ENCODE measurements at regions not wholly inside any gene's neighbourhood (a gene's known extent, or its start where the extent isn't known, plus 50 kb on each side); places are given as distances from the start of the nearest gene placed in this dataset.

GRCh38 chr9:16102154-16102553 is 549.3 kb downstream of the CCDC171 start:
- Histone ChIP-seq H3K36me3 (no peaks in the 10 kb centered on the region), H3K9me3 (no peaks in the 10 kb centered on the region), H3K27ac (peak overlapping the region in 1 of 2 donors; percentile 53), H3K4me1 (ENCODE audit: insufficient read depth) (peaks cover 29% of the 10 kb centered on the region), H3K27me3 (no peaks in the 10 kb centered on the region), H3K4me3 (no peak overlapping the region)
- DNase-seq: no peak
- intact Hi-C loops (cut with DNase I): no loop called here
- WGBS, 3 donors: 63 to 67% (median 66%) methylated on average over 9 of the region's 9 CpGs
- TF ChIP-seq CTCF (IDR thresholded peaks at IDR 0.05) (no peak), EP300 (IDR thresholded peaks at IDR 0.05) (no peak), POLR2A (IDR thresholded peaks at IDR 0.05) (no peak)

GRCh38 chr9:16103620-16104397 is 551.0 kb downstream of the CCDC171 start:
- no peaks in the 10 kb centered on the region for H3K36me3 ChIP-seq
- no peaks in the 10 kb centered on the region for H3K9me3 ChIP-seq
- H3K27ac ChIP-seq: peak overlapping the region; percentile 55 to 81
- peak; percentile 89 to 96 (median 91) for DNase-seq
- WGBS, 3 donors: 8 to 12% (median 11%) methylated on average over 14 of the region's 14 CpGs
- TF ChIP-seq EP300 (IDR thresholded peaks at IDR 0.05) (peak; percentile 93), CTCF (IDR thresholded peaks at IDR 0.05) (no peak)
- no peaks in the 10 kb centered on the region for H3K27me3 ChIP-seq
- no peak overlapping the region for H3K4me3 ChIP-seq
- H3K4me1 ChIP-seq (ENCODE audit: insufficient read depth): peaks cover 29% of the 10 kb centered on the region
- intact Hi-C loops (cut with DNase I): no loop called here

- DNase-seq: no peak
- Histone ChIP-seq H3K27ac (peak overlapping the region in 1 of 2 donors; percentile 53), H3K4me1 (ENCODE audit: insufficient read depth) (peaks cover 29% of the 10 kb centered on the region), H3K9me3 (no peaks in the 10 kb centered on the region), H3K36me3 (no peaks in the 10 kb centered on the region), H3K27me3 (no peaks in the 10 kb centered on the region), H3K4me3 (no peak overlapping the region)
- intact Hi-C loops (cut with DNase I): loop anchor here in 1 of 4 donors (1.0 kb wide), 1 partner anchor 9 kb away; no protein-coding TSS in a partner anchor
- TF ChIP-seq EP300 (IDR thresholded peaks at IDR 0.05): no peak
- TF ChIP-seq POLR2A (IDR thresholded peaks at IDR 0.05): no peak
- no peak for TF ChIP-seq CTCF (IDR thresholded peaks at IDR 0.05)
- 42 to 56% (median 48%) methylated on average over 9 of the region's 9 CpGs for WGBS, 3 donors
Observed at GRCh38 chr9:16105168-16106020, 552.6 kb downstream of the CCDC171 start.

- 56 to 66% (median 65%) methylated on average over 9 of the region's 9 CpGs for whole genome bisulfite sequencing, 3 donors
- intact Hi-C loops (cut with DNase I): loop anchor here in 1 of 4 donors (1.0 kb wide), 1 partner anchor 10 kb away; no protein-coding TSS in a partner anchor
- H3K27me3 ChIP-seq: no peaks in the 10 kb centered on the region
- H3K4me1 ChIP-seq (ENCODE audit: insufficient read depth): peaks cover 29% of the 10 kb centered on the region
- H3K9me3 ChIP-seq: no peaks in the 10 kb centered on the region
- peak overlapping the region in 1 of 2 donors; percentile 53 for H3K27ac ChIP-seq
- no peak overlapping the region for H3K4me3 ChIP-seq
- DNase-seq: no peak
- TF ChIP-seq POLR2A (IDR thresholded peaks at IDR 0.05) (no peak), EP300 (IDR thresholded peaks at IDR 0.05) (no peak), CTCF (IDR thresholded peaks at IDR 0.05) (no peak)
- H3K36me3 ChIP-seq: no peaks in the 10 kb centered on the region
Observed at GRCh38 chr9:16106021-16106571, 553.3 kb downstream of the CCDC171 start.

All from ovary (tissue), 7 donors.